HL-60 (cell line): ENCODE measurements at regions not wholly inside any gene's neighbourhood (a gene's known extent, or its start where the extent isn't known, plus 50 kb on each side); places are given as distances from the start of the nearest gene placed in this dataset.

ENCODE experiments used
- CTCF ChIP-seq: IDR thresholded peaks from one replicate; pipeline ENCODE4 v1.5.1; 2011; ENCODE audit warnings: low read length, control low read depth, inconsistent platforms; ENCODE audit not compliant: insufficient read depth
- REST ChIP-seq: IDR thresholded peaks from 2 replicates; pipeline ENCODE4 v1.6.1; 2012; ENCODE audit warnings: low read depth; ENCODE audit not compliant: insufficient replicate concordance
- SPI1 ChIP-seq: IDR thresholded peaks from 2 replicates; pipeline ENCODE4 v1.6.1; 2012; ENCODE audit warnings: low read depth, mild to moderate bottlenecking, borderline replicate concordance

DNA sequence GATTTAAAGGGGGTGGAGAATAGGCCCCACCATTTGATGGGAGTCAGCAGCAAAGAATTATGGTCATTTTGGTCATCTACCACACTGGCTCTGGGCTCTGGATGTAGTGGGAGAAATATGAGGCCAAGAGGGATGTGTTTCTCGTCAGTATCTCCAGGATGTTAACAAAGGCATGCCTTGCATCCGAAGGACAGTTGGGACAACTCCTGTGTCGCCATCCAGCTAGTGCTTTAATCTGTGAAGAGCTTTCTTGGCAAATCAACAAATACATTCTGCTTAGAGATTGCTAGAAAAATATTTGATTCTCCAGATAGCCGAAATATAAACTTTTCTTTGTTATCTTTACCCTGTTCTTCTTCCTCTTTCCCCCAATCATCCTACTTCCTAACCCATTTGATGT is 287.1 kb upstream of the TNP1 start:
- no peak for TF ChIP-seq CTCF
- TF ChIP-seq REST, result no peak
- no peak for TF ChIP-seq SPI1
